ENCODE measurements at regions not wholly inside any gene's neighbourhood (a gene's known extent, or its start where the extent isn't known, plus 50 kb on each side); places are given as distances from the start of the nearest gene placed in this dataset.
"Not testable (repeated sequence)": the region's sequence is repeated elsewhere in the genome, so short reads cannot be mapped to it uniquely, and the experiment has no call there.

- H3K36me3 ChIP-seq (ENCODE audit: control insufficient read depth, insufficient read depth, low read length, severe bottlenecking), result no peaks in the 10 kb centered on the region
- no peaks in the 10 kb centered on the region for H3K27me3 ChIP-seq (replicated peaks; ENCODE audit: control insufficient read depth, insufficient read depth, low read length)
- no peak overlapping the region for H3K9ac ChIP-seq (ENCODE audit: low read length)
- H3K9me3 ChIP-seq (ENCODE audit: control insufficient read depth, low read length), result no peaks in the 10 kb centered on the region
- no peak for DNase-seq (ENCODE audit: low read depth)
- H3K4me1 ChIP-seq (ENCODE audit: control insufficient read depth, insufficient read depth, low read length), result no peaks in the 10 kb centered on the region
- no peak overlapping the region for H3K4me3 ChIP-seq (ENCODE audit: low read length)
Measured at GRCh38 chr4:170170861-170171260, 81.1 kb upstream of the AADAT start.

GRCh38 chr4:170169699-170170098, 79.9 kb upstream of the AADAT start:
- H3K36me3 ChIP-seq (ENCODE audit: control insufficient read depth, insufficient read depth, low read length, severe bottlenecking), result no peaks in the 10 kb centered on the region
- no peaks in the 10 kb centered on the region for H3K27me3 ChIP-seq (replicated peaks; ENCODE audit: control insufficient read depth, insufficient read depth, low read length)
- H3K9ac ChIP-seq (ENCODE audit: low read length), result no peak overlapping the region
- no peaks in the 10 kb centered on the region for H3K4me1 ChIP-seq (ENCODE audit: control insufficient read depth, insufficient read depth, low read length)
- H3K4me3 ChIP-seq (ENCODE audit: low read length), result no peak overlapping the region
- H3K9me3 ChIP-seq (ENCODE audit: control insufficient read depth, low read length), result no peaks in the 10 kb centered on the region
- DNase-seq (ENCODE audit: low read depth), result no peak

GRCh38 chr4:170167678-170168077, 77.9 kb upstream of the AADAT start:
- H3K36me3 ChIP-seq (ENCODE audit: control insufficient read depth, insufficient read depth, low read length, severe bottlenecking), result no peaks in the 10 kb centered on the region
- no peaks in the 10 kb centered on the region for H3K4me1 ChIP-seq (ENCODE audit: control insufficient read depth, insufficient read depth, low read length)
- H3K9me3 ChIP-seq (ENCODE audit: control insufficient read depth, low read length), result no peaks in the 10 kb centered on the region
- no peaks in the 10 kb centered on the region for H3K27me3 ChIP-seq (replicated peaks; ENCODE audit: control insufficient read depth, insufficient read depth, low read length)
- no peak overlapping the region for H3K9ac ChIP-seq (ENCODE audit: low read length)
- H3K4me3 ChIP-seq (ENCODE audit: low read length), result no peak overlapping the region
- no peak for DNase-seq (ENCODE audit: low read depth)

GRCh38 chr4:170166193-170166592, 76.4 kb upstream of the AADAT start:
- not testable (repeated sequence) for H3K36me3 ChIP-seq (ENCODE audit: control insufficient read depth, insufficient read depth, low read length, severe bottlenecking); H3K4me3 ChIP-seq (ENCODE audit: low read length); DNase-seq (ENCODE audit: low read depth); H3K4me1 ChIP-seq (ENCODE audit: control insufficient read depth, insufficient read depth, low read length); H3K27me3 ChIP-seq (replicated peaks; ENCODE audit: control insufficient read depth, insufficient read depth, low read length); H3K9me3 ChIP-seq (ENCODE audit: control insufficient read depth, low read length); H3K9ac ChIP-seq (ENCODE audit: low read length)

GRCh38 chr4:170162416-170162815, 72.7 kb upstream of the AADAT start:
- Histone ChIP-seq H3K27me3 (replicated peaks; ENCODE audit: control insufficient read depth, insufficient read depth, low read length) (no peaks in the 10 kb centered on the region), H3K4me3 (ENCODE audit: low read length) (no peak overlapping the region), H3K9me3 (ENCODE audit: control insufficient read depth, low read length) (no peaks in the 10 kb centered on the region), H3K9ac (ENCODE audit: low read length) (no peak overlapping the region), H3K36me3 (ENCODE audit: control insufficient read depth, insufficient read depth, low read length, severe bottlenecking) (no peaks in the 10 kb centered on the region), H3K4me1 (ENCODE audit: control insufficient read depth, insufficient read depth, low read length) (no peaks in the 10 kb centered on the region)
- DNase-seq (ENCODE audit: low read depth), result no peak

- no peaks in the 10 kb centered on the region for H3K9me3 ChIP-seq (ENCODE audit: control insufficient read depth, low read length)
- no peak overlapping the region for H3K9ac ChIP-seq (ENCODE audit: low read length)
- no peak for DNase-seq (ENCODE audit: low read depth)
- H3K36me3 ChIP-seq (ENCODE audit: control insufficient read depth, insufficient read depth, low read length, severe bottlenecking), result no peaks in the 10 kb centered on the region
- H3K4me1 ChIP-seq (ENCODE audit: control insufficient read depth, insufficient read depth, low read length), result no peaks in the 10 kb centered on the region
- no peak overlapping the region for H3K4me3 ChIP-seq (ENCODE audit: low read length)
- H3K27me3 ChIP-seq (replicated peaks; ENCODE audit: control insufficient read depth, insufficient read depth, low read length), result no peaks in the 10 kb centered on the region
Measured at GRCh38 chr4:170157670-170158069, 67.9 kb upstream of the AADAT start.

GRCh38 chr4:170145120-170145519, 55.4 kb upstream of the AADAT start:
- Histone ChIP-seq H3K9ac (ENCODE audit: low read length) (no peak overlapping the region), H3K9me3 (ENCODE audit: control insufficient read depth, low read length) (peaks cover 4% of the 10 kb centered on the region), H3K4me1 (ENCODE audit: control insufficient read depth, insufficient read depth, low read length) (no peaks in the 10 kb centered on the region), H3K27me3 (replicated peaks; ENCODE audit: control insufficient read depth, insufficient read depth, low read length) (peaks cover 3% of the 10 kb centered on the region), H3K4me3 (ENCODE audit: low read length) (no peak overlapping the region), H3K36me3 (ENCODE audit: control insufficient read depth, insufficient read depth, low read length, severe bottlenecking) (no peaks in the 10 kb centered on the region)
- no peak for DNase-seq (ENCODE audit: low read depth)

GRCh38 chr4:170139764-170140163, 50.0 kb upstream of the AADAT start:
- Histone ChIP-seq H3K4me1 (ENCODE audit: control insufficient read depth, insufficient read depth, low read length) (no peaks in the 10 kb centered on the region), H3K9ac (ENCODE audit: low read length) (no peak overlapping the region)
- peak; percentile 23 for DNase-seq (ENCODE audit: low read depth)

More at GRCh38 chr4:170139764-170140163, 50.0 kb upstream of the AADAT start:
- H3K9me3 ChIP-seq (ENCODE audit: control insufficient read depth, low read length), result no peaks in the 10 kb centered on the region
- H3K36me3 ChIP-seq (ENCODE audit: control insufficient read depth, insufficient read depth, low read length, severe bottlenecking), result no peaks in the 10 kb centered on the region
- H3K27me3 ChIP-seq (replicated peaks; ENCODE audit: control insufficient read depth, insufficient read depth, low read length), result peaks cover 5% of the 10 kb centered on the region
- H3K4me3 ChIP-seq (ENCODE audit: low read length), result no peak overlapping the region
